ENCODE measurements at regions not wholly inside any gene's neighbourhood (a gene's known extent, or its start where the extent isn't known, plus 50 kb on each side); places are given as distances from the start of the nearest gene placed in this dataset.
"Not testable (repeated sequence)": the region's sequence is repeated elsewhere in the genome, so short reads cannot be mapped to it uniquely, and the experiment has no call there.

DNA sequence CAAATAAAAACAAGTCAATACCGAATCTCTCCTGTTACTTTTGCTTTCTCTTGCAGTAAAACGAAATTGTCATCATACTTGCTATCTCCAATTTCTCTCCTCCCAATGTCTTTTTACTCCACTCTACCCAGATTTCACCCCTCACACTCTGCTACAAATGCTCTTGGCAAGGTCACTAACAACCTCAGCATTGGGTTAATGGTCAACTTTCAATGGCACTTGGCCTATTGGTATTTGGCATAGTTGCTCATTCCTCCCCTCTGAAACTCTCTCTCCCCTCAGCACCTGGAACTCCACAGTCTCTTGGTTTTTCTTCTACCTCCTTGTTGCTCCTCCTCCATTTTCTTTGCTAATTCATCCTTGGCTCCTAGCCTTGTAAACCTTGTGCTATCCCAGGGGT lies 367.3 kb downstream of the PTPRU start:
- DNase-seq (ENCODE audit: low read depth, low spot score) = no peak

- DNase-seq (ENCODE audit: low read depth, low spot score) = no peak
These were observed 365.9 kb downstream of the PTPRU start for GRCh38 chr1:29602203-29602602.

- no peak for DNase-seq (ENCODE audit: low read depth, low spot score)
These were observed 364.7 kb downstream of the PTPRU start for GRCh38 chr1:29601021-29601420.

DNA sequence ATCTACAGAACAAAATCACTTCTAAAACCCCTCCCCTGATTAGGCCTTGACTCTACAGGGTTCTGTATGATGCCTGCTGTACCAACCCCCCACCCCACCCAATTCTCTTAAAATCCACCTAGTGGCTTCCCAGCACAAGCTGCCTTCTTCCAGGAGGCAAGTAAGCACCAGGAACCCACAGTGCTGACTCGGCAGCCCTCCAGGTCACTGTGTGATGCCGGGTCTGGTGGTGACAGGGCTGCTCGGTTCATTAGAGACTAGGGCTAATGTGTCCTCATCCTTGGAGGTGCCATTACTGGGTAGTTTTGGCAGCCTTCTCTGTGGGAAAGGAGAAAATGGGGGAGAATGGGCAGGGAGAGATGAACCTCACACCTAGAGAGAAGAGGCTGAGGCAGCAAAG lies 363.5 kb downstream of the PTPRU start:
- DNase-seq (ENCODE audit: low read depth, low spot score) = no peak

DNA sequence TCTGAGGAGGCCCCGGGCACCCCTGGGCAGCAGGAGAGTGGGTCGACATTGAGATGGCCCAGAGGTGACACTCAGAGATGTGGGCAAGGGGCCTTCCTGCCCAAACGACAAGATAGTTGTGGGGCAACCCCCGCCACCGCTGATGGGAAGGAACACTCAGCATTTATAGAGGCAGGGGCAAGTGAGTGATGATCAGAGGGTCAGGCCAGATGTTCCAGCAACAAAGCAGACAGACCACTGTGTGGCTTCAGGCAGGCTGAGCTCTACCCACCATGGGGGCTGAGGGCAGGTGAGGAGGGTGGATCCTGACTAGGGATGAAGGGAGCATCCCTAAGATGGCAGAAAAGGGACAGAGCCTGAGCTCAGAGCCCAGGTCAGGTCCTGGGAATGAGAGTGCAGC lies 362.7 kb downstream of the PTPRU start:
- no peak for DNase-seq (ENCODE audit: low read depth, low spot score)

DNA sequence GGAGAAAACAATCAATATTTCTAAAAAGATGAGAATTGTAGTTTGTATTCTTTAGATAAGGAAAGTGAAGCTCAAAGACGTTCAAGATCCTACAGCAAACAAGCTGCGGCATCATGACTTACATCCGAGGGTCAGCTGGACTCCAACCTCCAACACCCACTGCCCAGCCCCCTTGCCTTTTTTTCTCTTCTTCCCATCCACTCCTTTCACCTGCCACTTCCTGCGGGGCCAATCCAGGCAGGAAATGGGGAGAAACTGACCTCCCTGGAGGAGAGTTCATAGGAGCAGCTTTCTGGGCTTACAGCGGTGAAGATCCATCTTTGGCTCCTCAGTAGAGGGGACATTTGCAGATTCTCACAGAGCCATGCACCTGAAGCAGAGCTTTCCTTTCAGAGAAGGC lies 361.5 kb downstream of the PTPRU start:
- no peak for DNase-seq (ENCODE audit: low read depth, low spot score)

DNA sequence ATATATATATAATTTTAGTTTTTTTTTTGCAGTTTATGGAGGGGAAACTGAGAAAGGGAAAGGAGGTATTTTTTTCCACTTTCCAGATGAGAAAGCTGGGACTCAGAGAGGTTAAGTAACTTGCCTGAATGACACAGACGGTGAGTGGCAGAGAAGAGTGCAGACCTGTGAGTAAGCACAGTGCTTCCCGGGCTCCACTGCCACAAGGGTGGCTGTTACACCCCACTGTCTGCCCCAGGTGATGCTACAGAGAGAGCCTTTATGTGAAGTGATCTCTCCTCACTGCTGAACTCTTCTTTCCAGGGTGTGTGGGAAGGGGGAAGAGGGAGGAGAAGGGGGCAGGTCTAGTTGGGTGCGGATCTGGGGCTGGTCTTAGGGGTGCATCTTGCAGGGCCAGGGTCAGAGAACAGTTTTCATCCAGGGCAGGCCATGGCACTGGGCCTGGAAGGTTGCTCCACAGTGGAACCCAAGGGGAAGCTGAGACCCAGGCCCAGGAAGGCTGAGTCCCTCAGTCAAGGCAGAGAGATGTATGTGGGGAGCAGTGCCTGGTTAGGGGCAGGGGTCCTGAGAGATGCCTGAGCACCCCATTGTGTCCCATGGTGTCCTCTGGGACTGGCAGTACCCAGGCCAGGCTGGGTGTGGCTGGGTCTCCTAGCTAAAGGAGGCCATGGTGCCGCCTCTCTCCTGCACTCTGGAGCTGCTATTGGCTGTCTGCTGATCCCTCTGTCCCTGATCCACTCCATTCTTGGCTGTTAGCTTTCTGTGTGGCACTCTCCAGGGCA lies 357.5 kb downstream of the PTPRU start:
- no peak for DNase-seq (ENCODE audit: low read depth, low spot score)

GRCh38 chr1:29592731-29593130 lies 356.4 kb downstream of the PTPRU start:
- no peak for DNase-seq (ENCODE audit: low read depth, low spot score)

- DNase-seq (ENCODE audit: low read depth, low spot score) = no peak
These were observed 355.9 kb downstream of the PTPRU start for GRCh38 chr1:29592261-29592615.

GRCh38 chr1:29591601-29592260 lies 355.4 kb downstream of the PTPRU start:
- DNase-seq (ENCODE audit: low read depth, low spot score) = no peak

DNA sequence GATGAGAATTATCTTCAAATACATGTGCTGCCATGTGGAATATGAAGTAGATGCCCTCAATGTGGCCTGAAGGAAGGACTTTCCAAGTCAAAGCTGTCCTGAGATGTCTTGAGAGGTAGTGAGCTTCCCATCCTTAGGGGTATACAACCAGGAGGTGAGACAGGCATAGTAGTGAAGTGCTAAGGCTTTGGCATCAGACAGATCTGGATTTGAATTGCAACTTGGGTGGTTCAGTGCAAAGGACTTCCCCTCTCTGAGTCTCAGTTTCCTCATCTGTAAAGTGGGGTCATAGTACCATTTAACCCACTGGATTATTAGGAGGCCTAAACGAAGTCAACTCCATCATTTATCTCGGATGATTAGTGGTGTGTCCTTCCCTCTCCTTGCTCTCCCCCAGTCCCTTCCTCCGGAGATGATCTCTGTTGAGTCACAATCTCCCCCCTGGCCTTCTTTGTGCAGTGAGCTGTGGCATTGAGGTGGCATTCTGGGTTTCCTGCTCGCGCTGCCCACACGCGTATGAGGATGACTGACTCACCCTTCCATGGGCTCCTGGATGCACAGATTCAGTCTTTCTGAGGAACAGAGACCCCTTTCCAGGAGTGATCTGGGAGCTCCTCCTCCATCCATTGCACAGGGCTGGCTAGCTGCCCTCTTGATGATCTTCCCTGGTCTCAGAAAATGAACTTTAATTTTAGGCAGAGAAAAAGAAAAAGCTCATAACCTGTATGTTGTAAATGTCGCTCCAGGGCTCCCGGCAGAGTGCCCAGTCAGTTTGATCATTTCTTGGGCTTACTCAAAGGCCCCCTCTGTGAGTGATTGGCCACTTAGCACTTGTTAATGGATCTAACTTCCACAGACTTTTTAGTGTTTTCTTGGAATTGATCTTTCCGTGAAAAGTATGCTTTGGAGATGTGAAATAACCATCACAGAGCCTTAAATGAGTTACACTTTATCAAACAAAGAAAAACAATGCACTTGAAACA lies 354.6 kb downstream of the PTPRU start:
- DNase-seq (ENCODE audit: low read depth, low spot score) = no peak

DNA sequence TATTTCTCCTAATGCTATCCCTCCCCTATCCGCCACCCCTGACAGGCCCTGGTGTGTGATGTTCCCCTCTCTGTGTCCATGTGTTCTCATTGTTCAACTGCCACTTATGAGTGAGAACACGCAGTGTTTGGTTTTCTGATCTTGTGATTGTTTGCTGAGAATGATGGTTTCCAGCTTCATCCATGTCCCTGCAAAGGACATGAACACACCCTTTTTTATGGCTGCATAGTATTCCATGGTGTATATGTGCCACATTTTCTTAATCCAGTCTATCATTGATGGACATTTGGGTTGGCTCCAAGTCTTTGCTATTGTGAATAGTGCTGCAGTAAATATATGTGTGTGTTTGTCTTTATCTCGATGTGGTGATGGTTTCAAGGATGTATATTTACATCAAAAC lies 353.4 kb downstream of the PTPRU start:
- DNase-seq (ENCODE audit: low read depth, low spot score) = not testable (repeated sequence)

GRCh38 chr1:29586991-29587745 lies 350.8 kb downstream of the PTPRU start:
- DNase-seq (ENCODE audit: low read depth, low spot score) = no peak

GRCh38 chr1:29586215-29586614 lies 349.9 kb downstream of the PTPRU start:
- DNase-seq (ENCODE audit: low read depth, low spot score) = no peak

- no peak for DNase-seq (ENCODE audit: low read depth, low spot score)
These were observed 349.3 kb downstream of the PTPRU start for GRCh38 chr1:29585656-29586055.

DNA sequence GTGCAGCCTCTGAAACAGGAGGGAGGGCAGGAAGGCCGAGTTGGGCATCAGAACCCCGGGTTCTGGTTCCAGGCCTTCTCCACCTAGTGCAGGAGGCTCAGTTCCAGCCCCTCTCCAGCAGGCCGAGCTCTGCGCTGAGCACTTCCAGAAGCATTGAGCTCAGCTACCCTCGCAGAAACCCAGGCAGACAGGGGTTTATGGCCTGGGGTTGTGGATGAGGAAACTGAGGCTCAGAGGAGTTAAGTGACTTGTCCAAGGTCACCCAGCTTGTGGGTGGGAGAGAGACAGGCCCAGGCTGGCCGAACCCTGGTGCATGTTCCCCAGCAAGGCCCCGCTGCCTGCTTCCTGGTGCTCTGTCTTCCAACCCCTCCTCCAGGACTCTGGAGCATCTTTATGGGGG lies 348.9 kb downstream of the PTPRU start:
- no peak for DNase-seq (ENCODE audit: low read depth, low spot score)

DNA sequence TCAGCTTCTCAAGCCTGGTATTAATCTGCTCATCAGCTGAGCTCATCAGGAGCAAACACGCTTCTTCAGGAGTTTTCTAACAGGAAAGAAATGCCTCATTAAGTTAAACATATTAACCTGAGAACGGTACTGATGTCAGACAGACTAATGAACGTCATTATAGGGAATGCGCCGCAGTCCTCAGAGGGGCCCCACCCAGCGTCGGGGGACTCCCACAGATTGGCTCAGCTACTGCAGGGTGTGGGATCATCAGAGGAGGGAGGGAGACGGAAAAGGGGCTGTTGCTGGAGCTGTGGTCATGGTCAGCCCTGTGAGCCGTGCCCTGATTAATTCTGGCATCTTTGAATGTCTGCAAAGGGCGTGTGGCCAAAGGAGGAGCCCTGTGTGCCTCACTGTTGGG lies 348.5 kb downstream of the PTPRU start:
- DNase-seq (ENCODE audit: low read depth, low spot score) = no peak

DNA sequence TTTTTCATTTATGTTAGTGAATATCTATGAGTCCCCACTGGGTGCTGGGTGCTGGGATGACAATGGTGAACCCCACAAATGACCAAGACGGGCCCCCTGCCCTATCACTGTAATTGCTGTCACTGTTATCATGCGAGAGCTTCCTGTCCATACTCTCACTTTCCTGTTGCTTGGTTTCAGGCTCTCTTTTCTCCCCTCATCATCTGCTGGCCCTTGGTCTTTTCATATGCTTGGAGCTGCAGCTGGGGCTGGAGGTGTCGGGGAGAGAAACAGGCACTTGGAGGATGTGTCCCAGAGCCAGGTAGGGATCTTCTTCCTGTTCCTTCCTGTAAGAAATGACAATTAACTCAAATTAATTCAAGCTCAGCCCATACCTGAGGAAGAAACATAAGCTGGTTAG lies 348.0 kb downstream of the PTPRU start:
- no peak for DNase-seq (ENCODE audit: low read depth, low spot score)

DNA sequence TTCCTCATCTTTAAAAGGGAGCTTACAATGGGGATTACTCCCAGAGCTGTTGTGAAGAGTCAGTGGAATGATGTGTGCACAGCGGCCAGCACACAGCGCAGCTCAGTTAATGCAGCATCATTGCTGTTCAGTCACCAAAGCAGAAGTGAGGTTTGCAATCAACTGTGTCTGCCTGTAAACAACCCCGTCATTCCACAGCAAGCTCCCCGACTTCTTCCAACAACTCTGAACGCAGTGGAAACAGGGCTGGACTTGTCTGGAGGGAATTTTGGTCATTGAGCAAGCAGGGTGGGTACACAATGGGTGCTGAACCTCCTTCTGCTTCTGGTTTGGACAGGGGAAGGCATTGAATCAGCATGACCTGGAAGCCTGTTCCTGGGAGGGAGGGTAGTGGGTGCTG lies 347.4 kb downstream of the PTPRU start:
- no peak for DNase-seq (ENCODE audit: low read depth, low spot score)

DNA sequence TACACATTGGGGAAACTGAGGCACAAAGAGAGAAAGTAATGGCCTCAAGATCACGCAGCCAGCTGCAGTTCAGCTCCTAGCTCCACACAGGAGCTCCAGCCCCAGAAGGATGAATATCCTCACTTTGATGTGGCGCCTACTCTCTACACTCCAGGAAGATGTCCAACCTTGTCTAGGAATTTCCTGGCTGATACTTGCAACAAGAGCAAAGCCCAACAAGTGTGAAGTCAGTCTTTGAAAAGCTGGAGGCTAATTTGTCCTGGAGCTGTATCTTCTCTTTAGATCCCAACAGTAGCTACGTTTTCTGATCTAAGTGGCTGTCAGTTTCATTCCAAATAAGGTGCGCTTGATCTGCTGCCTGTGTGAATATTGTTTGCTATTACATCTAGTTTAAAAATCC lies 344.9 kb downstream of the PTPRU start:
- no peak for DNase-seq (ENCODE audit: low read depth, low spot score)

DNA sequence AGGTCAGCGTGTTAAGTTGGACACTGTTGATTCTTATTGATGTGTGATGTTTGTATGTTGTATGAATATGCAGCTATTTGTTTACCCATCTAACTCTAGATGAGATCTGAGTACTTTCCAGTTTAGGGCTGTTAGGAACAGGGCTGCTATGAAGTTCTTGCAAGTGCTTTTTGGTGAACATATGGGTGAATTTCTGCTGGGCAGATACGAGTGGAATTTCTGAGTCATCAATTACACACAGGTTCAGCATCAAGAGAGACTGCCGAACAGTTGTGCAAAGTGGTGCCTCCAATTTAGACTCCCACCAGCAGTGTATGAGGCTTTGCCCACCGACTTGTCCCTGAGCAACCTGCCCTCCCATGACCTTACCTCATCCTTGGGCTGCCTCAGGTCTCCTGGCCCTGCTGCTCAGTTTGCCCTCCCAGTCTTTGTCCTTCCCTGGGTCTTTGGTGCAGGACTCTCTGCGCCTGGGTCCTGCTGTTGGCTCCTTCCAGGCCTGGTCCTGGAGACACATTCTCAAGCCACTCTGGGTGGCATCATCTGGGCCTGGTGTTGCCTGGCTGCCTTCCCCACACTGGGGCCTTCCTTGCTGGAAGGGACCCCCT lies 343.6 kb downstream of the PTPRU start:
- DNase-seq (ENCODE audit: low read depth, low spot score) = no peak

All from iPS DF 19.7 (cell line).